GM19238 (cell line): ENCODE measurements at regions not wholly inside any gene's neighbourhood (a gene's known extent, or its start where the extent isn't known, plus 50 kb on each side); places are given as distances from the start of the nearest gene placed in this dataset.

Source experiments
- DNase-seq: peaks from one replicate; pipeline ENCODE4 v3.0.0; 2011; ENCODE audit warnings: low spot score; ENCODE audit not compliant: insufficient read length

DNA sequence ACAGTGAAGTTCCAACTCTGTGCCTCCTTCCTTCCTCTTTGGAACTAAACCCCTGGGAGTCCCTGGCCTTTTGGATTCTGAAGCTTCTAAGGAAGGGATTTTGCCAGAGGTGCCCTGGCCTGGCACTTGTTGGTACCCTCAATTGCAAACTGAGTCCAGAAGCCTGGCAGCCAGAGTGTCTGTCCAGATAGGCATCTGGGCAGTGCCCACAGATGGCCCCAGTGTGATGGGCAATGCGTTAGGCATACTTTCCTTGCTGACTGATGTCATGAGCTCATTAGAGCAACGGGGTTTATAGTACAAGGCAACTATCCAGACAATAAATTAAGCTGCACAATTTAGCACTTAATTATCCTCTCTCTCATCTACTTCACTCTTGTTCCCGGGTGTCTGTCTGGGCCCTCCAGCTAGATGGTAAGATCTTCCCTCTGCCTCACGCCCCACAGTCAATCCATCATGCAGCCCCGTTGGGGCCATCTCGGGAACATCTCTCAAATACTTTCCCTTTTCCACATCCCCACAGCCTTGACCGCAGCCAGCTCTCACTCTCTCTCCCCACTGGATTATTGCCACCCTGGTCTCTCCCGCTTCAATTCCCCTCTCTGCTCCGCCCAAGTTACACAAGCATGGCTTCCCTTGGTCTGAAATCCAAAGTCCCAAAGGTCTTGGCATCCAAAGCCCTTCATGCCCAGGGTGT lies 157.5 kb upstream of the SMIM23 start:
- DNase-seq = no peak

DNA sequence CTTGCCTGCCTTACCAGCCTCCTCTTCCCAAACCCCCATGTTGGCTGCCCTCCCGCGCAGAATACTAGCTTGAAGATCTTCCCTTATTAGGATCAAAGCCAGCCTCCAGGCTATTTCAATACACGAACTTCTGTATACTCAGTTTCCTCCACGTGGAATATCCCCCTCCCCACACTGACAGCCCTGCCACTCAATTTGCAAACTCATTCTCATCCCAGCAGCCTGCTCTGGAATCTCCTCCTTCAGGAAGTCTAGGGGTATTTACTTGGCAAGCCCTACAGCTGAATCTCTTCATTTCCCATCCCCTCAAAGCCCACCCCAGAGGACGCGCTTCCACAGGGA lies 157.0 kb upstream of the SMIM23 start:
- no peak for DNase-seq

DNA sequence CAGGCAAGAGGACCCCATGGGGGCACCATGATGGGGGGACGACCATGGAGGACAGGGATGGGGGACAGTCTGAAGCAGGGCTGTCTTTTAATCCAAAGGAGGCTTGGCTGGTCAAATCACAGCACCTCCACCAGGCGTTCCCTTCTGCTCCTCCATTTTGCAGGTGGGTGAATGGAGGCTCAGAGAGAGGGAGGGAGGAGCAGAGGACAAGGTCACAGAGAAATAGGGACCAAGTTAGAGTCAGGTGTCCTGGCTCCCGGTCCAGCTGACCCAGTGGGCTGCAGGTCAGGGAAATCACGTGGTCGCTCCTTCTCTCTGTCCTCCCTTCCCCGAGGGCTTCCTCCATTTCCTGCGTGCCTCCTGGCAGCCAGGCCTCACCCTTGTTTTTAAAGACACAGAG lies 156.4 kb upstream of the SMIM23 start:
- no peak for DNase-seq

DNA sequence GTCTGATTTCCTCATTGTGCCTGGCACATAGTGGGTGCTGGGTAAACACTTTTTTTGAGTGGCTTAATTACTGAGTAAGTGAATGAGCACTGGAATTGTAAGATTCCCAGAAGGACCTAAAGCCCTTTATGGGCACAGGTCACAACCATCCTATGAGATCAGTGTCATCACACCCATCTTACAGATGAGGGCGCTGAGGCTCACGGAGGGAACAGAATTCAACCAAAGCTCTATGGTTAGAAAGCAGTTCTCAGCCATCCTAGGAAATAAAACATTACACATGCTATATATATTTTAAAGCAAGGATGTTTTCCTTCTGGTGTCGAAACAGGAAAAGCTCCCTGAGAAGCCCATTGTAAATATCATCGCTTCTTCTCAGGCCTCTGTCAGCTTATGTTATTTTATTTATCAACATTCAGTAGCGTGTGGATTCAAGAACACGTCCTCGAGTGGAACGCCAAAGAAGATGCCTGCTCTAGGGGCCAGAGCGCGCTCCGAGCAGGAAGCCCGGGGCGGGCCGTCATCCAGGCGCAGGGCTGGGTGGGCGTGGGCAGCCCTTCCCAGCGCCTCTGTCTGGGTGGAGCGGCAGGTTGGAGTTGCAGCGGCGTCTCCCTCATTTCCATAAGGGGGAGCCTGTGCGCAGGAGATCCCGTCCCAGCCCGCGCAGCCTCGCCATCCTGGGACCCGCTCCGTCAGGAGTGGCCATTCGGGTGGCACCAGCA lies 155.8 kb upstream of the SMIM23 start:
- no peak for DNase-seq

DNA sequence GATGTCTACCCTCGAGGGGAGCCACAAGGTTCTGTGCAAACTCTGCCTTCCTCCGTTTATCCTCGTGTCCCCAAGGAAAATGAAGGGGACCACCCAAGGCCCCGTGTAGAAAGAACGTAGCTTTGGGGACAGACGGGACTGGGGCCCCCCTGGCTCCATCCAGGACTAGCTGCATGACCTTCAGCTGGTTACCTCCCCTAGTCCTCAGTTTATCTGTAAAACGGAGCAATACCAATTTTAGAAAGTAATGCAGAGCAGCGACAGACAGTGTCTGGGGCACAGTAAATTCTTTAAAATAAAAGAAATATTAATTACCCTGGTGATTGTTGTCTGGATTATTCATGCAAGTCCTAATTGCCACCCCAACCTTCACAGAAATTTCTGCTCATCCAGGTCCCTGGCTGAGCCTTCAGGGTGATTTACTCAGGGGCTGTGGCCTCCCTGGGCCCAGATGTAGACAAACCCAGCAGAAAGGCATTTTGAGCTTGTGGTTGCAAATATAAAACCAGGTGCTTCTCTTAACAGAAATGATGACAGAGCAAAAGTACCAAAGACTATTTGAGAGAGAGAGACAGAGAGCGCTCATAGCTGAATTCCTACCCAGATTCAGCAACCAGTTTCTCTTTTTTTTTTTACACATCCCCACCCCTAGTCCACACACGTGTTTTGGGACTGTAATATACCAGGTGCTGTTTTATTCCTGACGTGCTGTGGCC lies 155.1 kb upstream of the SMIM23 start:
- no peak for DNase-seq

DNA sequence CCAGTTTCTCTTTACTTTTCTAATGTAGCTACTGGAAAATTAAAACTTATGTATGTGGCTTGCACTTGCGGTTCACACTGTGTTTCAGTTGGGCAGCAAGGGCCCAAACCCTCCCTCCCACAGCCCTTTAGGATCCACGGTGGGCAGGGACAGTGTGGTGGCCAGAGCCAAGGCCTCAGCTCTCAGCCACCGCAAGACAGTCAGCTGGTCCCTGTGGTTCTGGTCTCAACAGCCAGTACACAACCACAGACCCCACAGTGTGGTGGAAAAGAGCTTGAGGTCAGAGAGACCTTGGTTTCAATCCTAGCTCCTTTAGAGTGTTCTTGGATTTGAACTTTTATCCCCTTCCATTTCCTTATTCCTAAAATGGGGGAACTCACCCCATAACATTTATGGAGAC lies 153.0 kb upstream of the SMIM23 start:
- DNase-seq = no peak

DNA sequence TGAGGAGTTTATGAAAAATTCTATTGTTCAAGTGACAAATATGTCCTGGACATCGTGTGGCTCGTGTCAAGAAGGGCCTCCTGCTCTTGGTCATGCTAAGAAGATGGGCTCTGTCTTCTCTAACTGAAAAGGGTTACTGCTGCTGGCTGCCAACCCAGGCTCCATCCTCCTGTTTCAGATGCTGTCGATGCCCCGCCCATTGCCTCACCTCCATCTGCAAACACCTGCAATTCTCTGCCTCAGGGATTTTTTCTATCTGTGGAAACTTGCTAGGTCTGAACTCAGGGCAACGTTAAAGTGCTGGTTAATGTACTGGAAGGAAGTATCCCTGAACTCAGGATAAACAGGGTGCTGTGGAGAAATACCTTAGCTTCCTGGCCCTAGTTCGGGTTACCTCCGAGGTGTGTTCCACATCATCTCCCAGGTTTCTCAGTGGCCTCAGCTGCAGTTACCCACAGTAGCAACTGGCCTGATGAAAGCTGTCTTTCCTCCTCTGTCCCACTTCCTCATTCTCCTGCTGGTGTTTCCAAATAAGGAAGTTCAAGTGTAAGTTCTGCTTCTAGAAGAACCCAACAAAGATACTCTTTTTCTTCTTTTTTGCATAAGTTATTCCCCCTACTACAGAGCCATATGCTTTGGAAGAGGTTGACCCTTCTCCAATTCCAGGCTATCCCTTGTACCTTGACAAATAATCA lies 151.7 kb upstream of the SMIM23 start:
- DNase-seq = peak; percentile 30

DNA sequence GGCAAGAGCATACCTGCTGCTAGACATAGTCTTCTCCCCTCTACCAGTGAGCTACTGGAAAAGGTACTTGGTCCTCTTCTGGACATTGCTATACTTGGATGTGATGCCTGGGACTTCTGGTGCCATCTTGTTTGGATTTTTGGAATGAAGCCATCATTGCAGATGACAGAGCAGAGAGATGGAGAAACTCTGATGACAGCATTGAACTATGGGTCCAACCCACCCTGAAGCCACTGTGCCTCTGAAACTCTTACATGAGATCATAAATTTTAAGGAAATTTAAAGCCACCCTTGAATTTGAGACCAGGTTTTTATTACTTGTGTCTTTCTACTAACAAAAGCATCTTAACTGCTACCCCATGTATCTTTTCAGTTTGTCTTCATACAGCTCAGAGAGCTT lies 151.1 kb upstream of the SMIM23 start:
- DNase-seq = no peak

DNA sequence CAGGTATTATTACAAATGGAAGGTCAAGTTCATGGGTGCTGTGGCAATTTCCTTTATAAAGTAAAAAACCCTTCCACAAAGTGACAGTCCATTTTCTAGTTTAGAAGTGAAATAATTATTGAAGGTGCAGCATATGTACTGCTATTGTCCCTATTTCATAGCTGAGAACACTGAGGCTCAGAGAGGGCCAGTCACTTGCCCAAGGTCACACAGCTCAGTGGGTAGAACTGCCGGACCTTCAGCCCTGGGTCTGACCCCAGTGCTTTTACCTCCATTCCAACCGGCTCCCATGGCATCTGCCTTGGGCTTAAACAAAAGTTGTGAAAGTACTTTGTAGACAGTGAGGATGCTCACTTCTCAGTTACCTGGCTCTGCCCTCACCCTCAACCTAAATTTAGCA lies 150.6 kb upstream of the SMIM23 start:
- no peak for DNase-seq

DNA sequence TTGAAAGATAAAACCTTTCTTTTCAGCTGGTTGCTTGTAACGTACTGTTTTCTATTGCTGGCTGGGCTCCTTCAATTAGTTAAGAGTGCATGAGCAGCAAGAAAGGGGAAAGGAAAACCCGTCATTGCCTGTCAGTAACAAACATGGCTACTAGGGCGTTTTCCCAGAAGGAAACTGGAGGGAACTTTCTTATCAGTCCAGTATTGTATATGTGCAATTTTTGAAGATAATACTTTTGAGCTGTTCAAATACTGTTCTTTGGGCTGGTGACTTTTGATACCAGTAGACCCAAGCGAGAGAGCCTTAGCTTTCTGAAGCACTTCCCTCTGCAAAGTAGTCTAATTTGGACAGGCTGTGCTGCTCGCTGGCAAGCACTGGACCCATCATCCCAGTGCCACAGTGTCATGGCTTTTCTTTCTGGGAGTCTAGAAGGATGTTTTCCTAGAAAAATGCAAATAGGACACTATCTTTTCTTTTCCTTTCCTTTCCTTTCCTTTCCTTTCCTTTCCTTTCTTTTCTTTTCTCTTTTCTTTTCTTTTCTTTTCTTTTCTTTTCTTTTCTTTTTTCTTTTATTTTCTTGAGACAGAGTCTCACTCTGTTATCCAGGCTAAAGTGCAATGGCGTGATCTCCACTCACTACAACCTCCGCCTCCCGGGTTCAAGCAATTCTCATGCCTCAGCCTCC lies 149.9 kb upstream of the SMIM23 start:
- no peak for DNase-seq

DNA sequence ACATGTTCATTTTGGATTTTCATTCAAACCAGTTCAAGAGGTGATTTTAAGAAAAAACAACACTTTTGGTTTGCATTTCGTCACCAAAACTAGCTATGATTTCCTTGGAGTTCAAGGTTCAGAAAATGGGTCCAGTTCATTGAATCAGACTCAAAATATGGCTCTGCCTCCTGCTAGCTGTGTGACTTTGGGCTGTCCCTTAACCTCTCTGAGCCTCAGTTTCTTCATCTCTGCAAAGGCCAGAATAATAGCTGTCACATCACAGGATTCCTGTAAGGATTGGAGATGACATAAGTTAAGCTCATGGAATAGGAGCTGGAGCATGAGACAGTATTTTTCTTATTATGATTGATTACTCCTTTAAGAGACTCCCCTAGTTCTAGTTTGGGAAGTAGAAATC lies 147.8 kb upstream of the SMIM23 start:
- no peak for DNase-seq

DNA sequence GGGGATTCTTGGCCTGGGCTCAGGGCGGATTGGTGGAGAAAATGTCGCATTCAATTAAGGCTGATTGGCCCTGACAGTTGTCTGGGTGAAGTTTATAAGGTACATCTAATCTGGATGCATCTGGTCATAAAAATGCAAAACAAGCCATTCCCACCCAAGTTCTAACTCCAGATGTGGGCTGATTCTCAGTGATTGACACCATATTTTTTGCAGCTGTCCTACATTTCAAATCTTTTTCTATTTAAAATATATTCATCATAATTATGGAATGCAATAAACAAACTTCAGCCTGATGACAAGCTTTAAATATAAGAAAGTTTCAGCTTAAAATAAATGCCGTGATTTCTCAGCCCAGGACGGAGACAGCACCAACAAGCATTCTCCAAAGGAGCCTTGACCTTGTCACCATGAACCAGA lies 146.4 kb upstream of the SMIM23 start:
- no peak for DNase-seq

DNA sequence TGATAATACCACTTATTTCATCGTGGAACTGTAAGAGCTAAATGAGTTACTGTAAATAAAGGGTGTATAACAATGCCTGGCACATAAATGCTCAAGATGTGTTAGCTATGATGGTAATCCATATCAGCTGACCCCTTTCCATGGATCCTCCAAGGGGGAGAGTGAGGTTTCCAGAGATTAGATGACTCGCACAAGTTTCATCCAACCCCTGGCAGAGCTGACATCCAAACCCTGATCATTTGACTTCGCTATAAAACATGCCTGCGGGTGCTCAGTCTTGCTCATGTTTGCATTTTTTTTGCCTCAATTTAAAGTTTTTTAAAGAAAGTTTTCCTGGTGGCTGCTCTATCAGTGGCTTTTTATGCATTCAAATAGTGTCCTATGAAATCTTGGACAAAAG lies 145.7 kb upstream of the SMIM23 start:
- DNase-seq = no peak

DNA sequence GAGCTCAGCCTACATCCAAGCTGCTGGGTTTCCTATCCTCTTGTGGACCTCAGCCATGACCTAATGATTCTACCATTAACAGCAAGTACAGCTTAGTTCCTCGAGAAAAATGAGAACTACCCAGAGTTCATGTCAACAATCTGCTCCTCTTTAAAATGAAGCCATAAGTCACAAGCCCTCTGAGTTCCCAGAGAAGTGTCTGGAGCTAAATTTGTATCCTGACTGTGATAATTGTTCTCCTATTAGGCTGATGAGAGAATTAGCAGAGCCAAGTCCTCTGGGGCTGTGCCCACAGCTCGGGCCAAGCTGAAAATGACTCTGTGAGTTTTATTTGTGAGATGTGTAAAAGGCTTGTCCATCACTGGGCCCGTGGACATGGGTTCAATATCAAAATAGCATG lies 145.1 kb upstream of the SMIM23 start:
- no peak for DNase-seq

DNA sequence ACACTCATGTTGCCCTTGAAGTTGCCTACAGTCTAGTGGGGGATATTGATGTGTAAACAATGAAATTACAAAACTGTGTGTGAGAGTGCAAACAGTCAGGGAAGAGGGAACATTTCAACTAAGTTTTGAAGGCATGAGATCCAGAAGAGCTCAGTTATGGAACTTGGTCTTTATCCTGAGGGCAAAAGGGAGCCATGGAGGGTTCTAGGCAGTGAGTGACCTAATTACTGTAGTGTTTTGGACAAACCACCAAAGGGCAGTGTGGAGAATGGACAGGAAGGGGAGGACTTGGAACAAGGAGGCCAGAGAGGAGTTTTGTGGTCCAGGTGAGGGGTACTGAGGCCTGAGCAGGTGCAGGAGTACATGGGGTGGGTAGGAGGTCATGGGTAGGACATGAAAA lies 143.7 kb upstream of the SMIM23 start:
- no peak for DNase-seq

DNA sequence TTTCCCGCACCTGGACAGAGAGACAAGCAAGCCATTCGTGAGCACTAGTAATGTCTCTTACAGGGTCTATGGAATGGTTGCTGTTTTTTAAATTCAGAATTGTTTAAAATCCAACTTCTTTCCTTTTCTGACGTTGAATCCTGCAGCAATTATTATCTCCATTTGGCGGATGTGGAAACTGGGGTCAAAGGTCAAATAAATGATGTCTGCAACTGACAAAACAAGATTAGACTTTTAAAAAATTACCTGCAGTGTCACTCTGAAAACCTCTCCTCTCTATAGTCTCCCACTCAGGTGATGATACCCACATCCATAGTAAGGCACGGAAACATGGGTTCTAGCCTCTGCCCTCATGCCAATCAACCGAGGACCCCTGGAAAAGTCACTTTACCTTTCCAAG lies 142.7 kb upstream of the SMIM23 start:
- no peak for DNase-seq

DNA sequence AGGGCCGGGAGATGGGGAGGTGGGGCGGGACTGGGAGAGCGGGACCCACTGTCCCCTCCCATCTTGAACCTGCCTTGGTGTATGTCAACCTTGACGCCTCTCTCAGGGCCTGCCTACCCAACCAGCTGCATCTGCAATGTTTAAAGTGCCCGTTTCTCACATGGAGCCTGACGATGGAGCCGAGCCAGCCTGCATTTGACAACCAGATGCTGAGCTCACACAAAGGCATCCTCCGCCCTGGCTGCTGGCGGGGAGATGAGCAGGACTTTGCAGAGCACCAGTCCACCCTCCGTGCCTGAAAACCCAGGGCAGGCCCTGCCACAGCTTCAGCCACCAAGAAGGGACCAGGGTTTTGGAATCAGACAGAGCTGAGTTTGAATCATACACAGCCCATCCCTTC lies 141.1 kb upstream of the SMIM23 start:
- DNase-seq = no peak

DNA sequence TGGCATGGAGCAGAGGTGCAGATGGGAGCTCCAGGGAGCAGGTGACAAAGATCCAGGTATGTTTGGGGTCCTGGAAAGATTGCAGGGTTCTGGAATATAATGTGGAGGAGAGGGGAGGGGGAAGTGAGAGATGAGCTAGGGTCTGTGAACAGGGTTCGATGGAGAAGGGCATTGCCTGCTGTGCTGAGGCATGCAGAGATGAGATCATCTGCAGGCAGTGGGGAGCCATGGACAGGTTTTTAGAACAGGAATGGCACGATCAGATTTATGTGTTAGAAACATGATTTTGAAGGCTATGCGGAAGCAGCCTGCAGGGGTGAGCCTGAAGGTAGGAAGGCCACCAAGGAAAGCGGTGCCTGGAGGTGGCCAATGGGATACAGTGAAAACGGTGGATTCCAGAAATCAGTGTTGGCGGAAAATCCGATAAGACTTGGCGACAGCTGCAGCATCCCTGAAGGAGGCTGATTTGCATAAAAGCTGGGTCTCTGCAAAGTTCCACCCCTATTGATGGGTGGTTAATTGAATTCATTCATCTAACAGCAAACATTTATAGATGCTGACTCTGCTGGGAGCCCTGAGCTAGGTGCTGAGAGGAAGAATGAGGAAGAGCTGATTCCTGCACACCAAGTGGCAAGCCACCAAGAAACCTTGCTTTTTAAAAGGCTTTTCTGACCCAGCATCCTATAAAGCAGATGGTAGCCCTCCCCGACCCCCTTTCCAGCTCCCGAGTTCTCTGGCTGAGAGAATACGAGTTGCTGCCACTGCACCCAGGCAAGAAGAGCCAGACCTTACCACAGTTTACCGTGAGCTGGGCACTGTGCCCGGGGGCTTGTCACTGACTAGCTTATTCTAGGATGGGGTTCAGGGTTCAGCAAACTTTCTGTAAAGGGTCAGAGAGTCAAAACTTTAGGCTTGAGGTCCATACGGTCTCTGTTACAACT lies 139.2 kb upstream of the SMIM23 start:
- DNase-seq = no peak

DNA sequence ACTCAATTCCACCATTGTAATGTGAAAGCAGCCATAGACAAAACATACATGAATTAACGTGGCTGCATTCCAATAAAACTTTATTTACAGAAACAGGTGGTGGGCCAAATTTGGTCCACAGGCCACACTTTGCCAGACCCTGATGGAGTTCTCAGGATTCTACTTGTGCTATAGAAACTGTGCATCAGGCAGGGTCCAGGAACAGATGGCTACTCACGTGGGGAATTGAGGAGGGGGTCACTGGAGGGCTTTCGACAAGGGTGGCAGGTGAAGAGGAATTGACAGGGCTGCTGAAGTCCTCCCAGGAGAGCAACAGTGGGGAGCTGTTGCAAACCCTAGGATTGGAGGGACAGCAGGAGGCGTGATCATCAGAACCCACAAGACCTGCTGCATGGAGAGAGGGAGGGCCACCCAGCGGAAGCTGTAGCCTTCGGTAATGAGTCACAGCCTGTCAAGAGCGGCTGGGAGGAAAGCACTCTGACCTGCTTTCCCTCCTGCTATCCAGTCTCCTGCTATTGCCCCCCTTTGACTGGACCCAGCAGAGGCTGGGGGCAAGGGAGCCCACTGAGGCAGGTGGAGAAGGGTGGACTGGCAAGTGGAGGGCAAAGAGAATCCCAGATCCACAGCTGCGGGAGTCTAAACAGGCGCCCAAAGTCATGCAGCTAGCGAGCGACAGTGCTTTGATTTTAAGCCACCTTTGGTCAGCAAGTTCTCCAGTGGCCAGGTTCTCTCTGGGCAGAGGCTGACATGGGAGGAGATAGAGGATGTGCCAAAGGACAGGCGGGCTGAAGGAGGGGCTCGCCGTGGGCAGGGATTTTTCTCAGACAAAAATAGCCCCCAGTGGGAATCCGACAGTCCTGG lies 138.3 kb upstream of the SMIM23 start:
- DNase-seq = no peak

DNA sequence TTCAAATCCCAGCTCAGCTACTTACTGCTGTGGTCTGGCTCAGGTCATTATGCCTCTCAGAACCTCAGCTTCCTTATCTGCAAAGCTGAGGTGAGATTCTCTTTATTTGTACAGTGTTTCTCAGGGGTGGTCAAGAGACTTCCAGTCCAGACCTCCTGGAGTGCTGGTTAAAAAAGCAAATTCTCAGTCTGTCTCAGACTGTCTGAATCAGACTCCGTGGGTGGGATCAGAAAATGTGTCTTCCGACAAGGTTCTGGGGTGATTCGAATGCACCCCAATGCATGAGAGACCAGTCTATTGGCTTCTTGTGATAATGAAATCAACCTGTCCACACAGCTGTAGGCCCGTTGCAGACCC lies 137.7 kb upstream of the SMIM23 start:
- DNase-seq = no peak
